HUES6 (cell line): ENCODE measurements at regions not wholly inside any gene's neighbourhood (a gene's known extent, or its start where the extent isn't known, plus 50 kb on each side); places are given as distances from the start of the nearest gene placed in this dataset.
"Not testable (repeated sequence)": the region's sequence is repeated elsewhere in the genome, so short reads cannot be mapped to it uniquely, and the experiment has no call there.

Experiments used
- H3K27ac ChIP-seq: 2 replicates; pipeline ENCODE4 v1.7.0; 2013; ENCODE audit warnings: low read depth, mild to moderate bottlenecking, low read length, inconsistent platforms
- H3K27me3 ChIP-seq: 2 replicates; pipeline ENCODE4 v1.6.1; 2013; ENCODE audit warnings: low read length; ENCODE audit not compliant: control insufficient read depth, insufficient read depth
- H3K36me3 ChIP-seq: 2 replicates; pipeline ENCODE4 v1.6.1; 2013; ENCODE audit warnings: low read length; ENCODE audit not compliant: control insufficient read depth, insufficient read depth
- H3K4me1 ChIP-seq: 2 replicates; pipeline ENCODE4 v1.6.1; 2013; ENCODE audit warnings: low read length; ENCODE audit not compliant: control insufficient read depth, insufficient read depth
- H3K4me3 ChIP-seq: 2 replicates; pipeline ENCODE4 v1.5.1; 2013; ENCODE audit warnings: low read depth, low read length
- H3K9ac ChIP-seq: one replicate; pipeline ENCODE4 v1.6.1; 2013; ENCODE audit warnings: mild to moderate bottlenecking, low read length
- H3K9me3 ChIP-seq: 2 replicates; pipeline ENCODE4 v1.6.1; 2013; ENCODE audit warnings: low read depth, low read length; ENCODE audit not compliant: control insufficient read depth, insufficient read depth

- Histone ChIP-seq H3K9me3 (no peaks in the 10 kb centered on the region), H3K27ac (peak overlapping the region; percentile 45; the same call in 1 of the 2 replicates), H3K27me3 (peaks cover 63% of the 10 kb centered on the region), H3K4me3 (peak overlapping the region; percentile 19; the same call in 1 of the 2 replicates), H3K4me1 (peaks cover 13% of the 10 kb centered on the region), H3K36me3 (no peaks in the 10 kb centered on the region), H3K9ac (peak overlapping the region; percentile 43)
Measured at GRCh38 chr13:86882107-86882506, 789.1 kb upstream of the SLITRK5 start.

- H3K27ac ChIP-seq: no peak overlapping the region; the same call in 1 of the 2 replicates
- peaks cover 55% of the 10 kb centered on the region for H3K27me3 ChIP-seq
- peak overlapping the region; percentile 46 for H3K9ac ChIP-seq
- no peaks in the 10 kb centered on the region for H3K36me3 ChIP-seq
- peaks cover 13% of the 10 kb centered on the region for H3K4me1 ChIP-seq
- no peaks in the 10 kb centered on the region for H3K9me3 ChIP-seq
- peak overlapping the region; percentile 19; the same call in 1 of the 2 replicates for H3K4me3 ChIP-seq
Measured at GRCh38 chr13:86882835-86883234, 788.3 kb upstream of the SLITRK5 start.

- no peaks in the 10 kb centered on the region for H3K27me3 ChIP-seq
- H3K4me3 ChIP-seq: no peak overlapping the region
- H3K27ac ChIP-seq: no peak overlapping the region
- H3K9me3 ChIP-seq: no peaks in the 10 kb centered on the region
- no peaks in the 10 kb centered on the region for H3K4me1 ChIP-seq
- H3K9ac ChIP-seq: no peak overlapping the region
- no peaks in the 10 kb centered on the region for H3K36me3 ChIP-seq
Measured at GRCh38 chr13:86892330-86892729, 778.8 kb upstream of the SLITRK5 start.

GRCh38 chr13:86900906-86901305 is 770.3 kb upstream of the SLITRK5 start:
- Histone ChIP-seq H3K4me1 (peaks cover 1% of the 10 kb centered on the region; the same call in 1 of the 2 replicates), H3K36me3 (no peaks in the 10 kb centered on the region), H3K27ac (no peak overlapping the region)

GRCh38 chr13:86906127-86906874 is 764.9 kb upstream of the SLITRK5 start:
- no peaks in the 10 kb centered on the region for H3K27me3 ChIP-seq
- no peak overlapping the region for H3K9ac ChIP-seq
- H3K4me3 ChIP-seq: no peak overlapping the region; the same call in 1 of the 2 replicates
- no peaks in the 10 kb centered on the region for H3K36me3 ChIP-seq
- H3K4me1 ChIP-seq: peaks cover 7% of the 10 kb centered on the region; the same call in 1 of the 2 replicates
- no peaks in the 10 kb centered on the region for H3K9me3 ChIP-seq
- no peak overlapping the region for H3K27ac ChIP-seq

More at GRCh38 chr13:86900906-86901305, 770.3 kb upstream of the SLITRK5 start:
- Histone ChIP-seq H3K27me3 (no peaks in the 10 kb centered on the region), H3K9me3 (no peaks in the 10 kb centered on the region), H3K9ac (no peak overlapping the region), H3K4me3 (no peak overlapping the region)

GRCh38 chr13:86907156-86907555 is 764.0 kb upstream of the SLITRK5 start:
- Histone ChIP-seq H3K27ac (no peak overlapping the region), H3K9me3 (no peaks in the 10 kb centered on the region), H3K36me3 (no peaks in the 10 kb centered on the region), H3K9ac (no peak overlapping the region), H3K4me3 (no peak overlapping the region), H3K27me3 (no peaks in the 10 kb centered on the region), H3K4me1 (peaks cover 7% of the 10 kb centered on the region; the same call in 1 of the 2 replicates)

GRCh38 chr13:86909318-86909717 is 761.9 kb upstream of the SLITRK5 start:
- no peak overlapping the region for H3K4me3 ChIP-seq
- H3K27ac ChIP-seq: no peak overlapping the region
- H3K4me1 ChIP-seq: peaks cover 7% of the 10 kb centered on the region; the same call in 1 of the 2 replicates
- no peaks in the 10 kb centered on the region for H3K36me3 ChIP-seq
- no peak overlapping the region for H3K9ac ChIP-seq
- peaks cover 4% of the 10 kb centered on the region; the same call in 1 of the 2 replicates for H3K9me3 ChIP-seq
- H3K27me3 ChIP-seq: no peaks in the 10 kb centered on the region

GRCh38 chr13:86914757-86915156 is 756.4 kb upstream of the SLITRK5 start:
- Histone ChIP-seq H3K27me3 (no peaks in the 10 kb centered on the region), H3K9me3 (peaks cover 10% of the 10 kb centered on the region; the same call in 1 of the 2 replicates), H3K9ac (no peak overlapping the region), H3K36me3 (no peaks in the 10 kb centered on the region), H3K4me3 (no peak overlapping the region), H3K27ac (no peak overlapping the region), H3K4me1 (peaks cover 2% of the 10 kb centered on the region; the same call in 1 of the 2 replicates)

GRCh38 chr13:86917438-86917837 is 753.7 kb upstream of the SLITRK5 start:
- not testable (repeated sequence) for H3K9me3 ChIP-seq, H3K9ac ChIP-seq, H3K36me3 ChIP-seq, H3K27me3 ChIP-seq, H3K4me3 ChIP-seq, H3K4me1 ChIP-seq, H3K27ac ChIP-seq

GRCh38 chr13:86918682-86919081 is 752.5 kb upstream of the SLITRK5 start:
- H3K27me3 ChIP-seq: no peaks in the 10 kb centered on the region
- no peaks in the 10 kb centered on the region for H3K36me3 ChIP-seq
- peaks cover 2% of the 10 kb centered on the region; the same call in 1 of the 2 replicates for H3K4me1 ChIP-seq
- H3K9ac ChIP-seq: no peak overlapping the region
- peaks cover 10% of the 10 kb centered on the region; the same call in 1 of the 2 replicates for H3K9me3 ChIP-seq
- H3K27ac ChIP-seq: no peak overlapping the region
- H3K4me3 ChIP-seq: no peak overlapping the region

GRCh38 chr13:86920961-86921360 is 750.2 kb upstream of the SLITRK5 start:
- Histone ChIP-seq H3K36me3 (no peaks in the 10 kb centered on the region), H3K9ac (no peak overlapping the region), H3K9me3 (no peaks in the 10 kb centered on the region), H3K27ac (no peak overlapping the region), H3K4me3 (no peak overlapping the region), H3K27me3 (no peaks in the 10 kb centered on the region), H3K4me1 (peaks cover 2% of the 10 kb centered on the region; the same call in 1 of the 2 replicates)
